Adipocyte (in vitro differentiated cells): ENCODE measurements at regions not wholly inside any gene's neighbourhood (a gene's known extent, or its start where the extent isn't known, plus 50 kb on each side); places are given as distances from the start of the nearest gene placed in this dataset.
A peak's percentile ranks its signal among the peaks of the same experiment; 100 is the strongest.

Experiments used
- DNase-seq: peaks from one replicate; pipeline ENCODE4 v3.0.0-alpha.2; 2015; ENCODE audit warnings: low read depth
- H3K27me3 ChIP-seq: replicated peaks from 2 replicates; pipeline ENCODE4 v1.7.0; 2013; ENCODE audit warnings: mild to moderate bottlenecking, low read length, moderate library complexity; ENCODE audit not compliant: control insufficient read depth, insufficient read depth
- H3K36me3 ChIP-seq: 2 replicates; pipeline ENCODE4 v1.7.0; 2013; ENCODE audit warnings: low read length, mild to moderate bottlenecking, moderate library complexity; ENCODE audit not compliant: control insufficient read depth, insufficient read depth, severe bottlenecking
- H3K4me1 ChIP-seq: 2 replicates; pipeline ENCODE4 v1.7.0; 2013; ENCODE audit warnings: mild to moderate bottlenecking, low read length, moderate library complexity; ENCODE audit not compliant: control insufficient read depth, insufficient read depth
- H3K4me3 ChIP-seq: 2 replicates; pipeline ENCODE4 v1.7.0; 2013; ENCODE audit warnings: mild to moderate bottlenecking, low read length, moderate library complexity
- H3K9ac ChIP-seq: 2 replicates; pipeline ENCODE4 v1.7.0; 2013; ENCODE audit warnings: mild to moderate bottlenecking, low read length, moderate library complexity
- H3K9me3 ChIP-seq: 2 replicates; pipeline ENCODE4 v1.7.0; 2013; ENCODE audit warnings: mild to moderate bottlenecking, low read length, moderate library complexity; ENCODE audit not compliant: control insufficient read depth

DNA sequence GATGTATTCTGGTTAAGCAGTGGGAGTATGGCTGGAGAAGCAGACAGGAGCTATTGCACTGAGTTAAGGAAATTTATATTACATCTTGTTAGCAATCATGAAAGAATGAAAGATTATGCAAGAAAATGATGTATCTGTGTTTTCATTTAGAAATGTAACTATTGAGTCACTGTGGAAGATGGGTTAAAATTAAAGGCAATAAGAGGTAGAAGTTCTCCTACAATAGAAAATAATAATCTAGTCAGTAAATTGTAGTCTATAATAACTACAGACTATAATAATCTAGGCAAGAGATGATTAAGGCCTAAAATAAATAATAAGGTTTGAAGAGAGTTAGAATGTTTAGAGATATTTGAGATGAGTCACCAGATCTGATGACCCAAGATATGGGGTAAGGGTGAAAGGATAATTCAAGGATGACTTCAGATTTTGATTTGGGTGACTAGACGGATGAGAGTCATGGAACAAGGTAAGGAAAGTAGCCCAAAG, 371.9 kb upstream of the KCNH7 start:
- peak overlapping the region; percentile 51 for H3K9ac ChIP-seq
- H3K36me3 ChIP-seq = no peaks in the 10 kb centered on the region
- H3K4me3 ChIP-seq = peak overlapping the region; percentile 26
- no peaks in the 10 kb centered on the region for H3K27me3 ChIP-seq
- peaks cover 50% of the 10 kb centered on the region for H3K4me1 ChIP-seq
- DNase-seq = peak; percentile 83
- no peaks in the 10 kb centered on the region for H3K9me3 ChIP-seq

DNA sequence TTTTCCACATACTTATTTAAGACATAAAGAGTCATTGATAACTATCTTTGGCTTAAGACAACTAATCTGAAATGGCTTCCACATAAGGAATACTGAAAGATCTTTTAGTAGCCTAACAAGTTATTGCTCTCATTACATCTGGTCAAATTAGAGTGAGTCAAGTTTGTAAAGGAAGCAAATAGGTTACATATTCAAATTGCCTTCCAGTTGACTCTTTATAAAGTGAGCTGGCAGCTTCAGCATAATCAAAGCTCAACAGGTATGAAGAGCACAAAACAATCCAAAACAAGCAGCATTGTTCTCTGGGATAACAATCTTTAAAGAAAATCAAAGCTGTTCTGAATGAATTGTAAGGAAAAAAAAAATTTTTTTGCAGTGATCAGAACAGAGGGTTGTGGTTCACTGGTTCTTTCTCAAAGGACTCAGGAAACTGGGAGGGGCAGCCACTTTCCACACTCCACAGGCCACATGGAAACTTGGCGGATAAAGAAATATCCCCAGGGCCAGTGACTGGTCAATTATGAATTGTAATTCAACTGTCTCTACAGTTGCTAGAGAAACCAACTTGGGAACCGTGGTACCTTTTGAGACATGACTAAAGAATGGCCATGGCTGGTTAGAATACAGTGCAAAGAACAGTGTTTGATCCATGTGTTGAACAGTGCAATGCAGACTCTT, 369.3 kb upstream of the KCNH7 start:
- no peak overlapping the region for H3K9ac ChIP-seq
- no peaks in the 10 kb centered on the region for H3K36me3 ChIP-seq
- no peaks in the 10 kb centered on the region for H3K27me3 ChIP-seq
- no peaks in the 10 kb centered on the region for H3K9me3 ChIP-seq
- peak; percentile 21 for DNase-seq
- no peak overlapping the region for H3K4me3 ChIP-seq
- peaks cover 35% of the 10 kb centered on the region for H3K4me1 ChIP-seq

DNA sequence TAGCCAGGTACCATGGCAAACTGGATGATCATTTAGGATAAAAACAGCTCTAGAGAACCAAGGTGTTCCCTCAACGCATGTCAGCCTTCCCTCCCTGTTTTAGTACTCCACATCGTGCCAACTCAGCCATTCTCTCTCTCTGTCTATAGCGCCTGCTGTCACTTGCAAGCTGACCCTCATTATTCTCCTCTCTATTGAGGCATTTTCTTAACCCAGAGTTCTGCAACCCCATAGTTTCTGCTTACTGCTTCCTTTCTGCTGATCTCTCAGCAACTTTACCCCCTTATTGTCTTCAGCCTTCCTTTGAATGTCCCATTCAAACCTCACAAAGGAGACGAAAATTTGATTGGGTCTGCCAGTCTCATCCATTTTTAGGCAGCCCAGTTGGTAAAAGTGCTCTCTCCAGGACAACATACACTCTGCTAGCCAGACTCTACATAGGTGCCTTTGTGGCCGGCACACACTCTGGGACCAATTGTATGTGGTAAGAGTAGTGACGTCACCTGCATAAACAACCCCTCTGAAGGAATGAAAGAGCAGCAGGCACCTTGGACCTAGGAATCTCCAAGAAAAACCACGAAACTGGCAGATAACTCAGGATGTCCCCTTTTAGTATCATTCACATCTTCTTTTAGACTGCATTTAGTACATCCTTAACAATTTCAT, 367.2 kb upstream of the KCNH7 start:
- Histone ChIP-seq H3K4me1 (peaks cover 29% of the 10 kb centered on the region), H3K27me3 (no peaks in the 10 kb centered on the region), H3K36me3 (no peaks in the 10 kb centered on the region), H3K4me3 (no peak overlapping the region), H3K9ac (no peak overlapping the region), H3K9me3 (no peaks in the 10 kb centered on the region)
- DNase-seq = no peak

GRCh38 chr2:163200741-163201140, 362.2 kb upstream of the KCNH7 start:
- no peak overlapping the region for H3K9ac ChIP-seq
- no peaks in the 10 kb centered on the region for H3K9me3 ChIP-seq
- DNase-seq = peak; percentile 48
- peaks cover 12% of the 10 kb centered on the region for H3K4me1 ChIP-seq
- H3K27me3 ChIP-seq = no peaks in the 10 kb centered on the region
- H3K36me3 ChIP-seq = no peaks in the 10 kb centered on the region
- H3K4me3 ChIP-seq = no peak overlapping the region

DNA sequence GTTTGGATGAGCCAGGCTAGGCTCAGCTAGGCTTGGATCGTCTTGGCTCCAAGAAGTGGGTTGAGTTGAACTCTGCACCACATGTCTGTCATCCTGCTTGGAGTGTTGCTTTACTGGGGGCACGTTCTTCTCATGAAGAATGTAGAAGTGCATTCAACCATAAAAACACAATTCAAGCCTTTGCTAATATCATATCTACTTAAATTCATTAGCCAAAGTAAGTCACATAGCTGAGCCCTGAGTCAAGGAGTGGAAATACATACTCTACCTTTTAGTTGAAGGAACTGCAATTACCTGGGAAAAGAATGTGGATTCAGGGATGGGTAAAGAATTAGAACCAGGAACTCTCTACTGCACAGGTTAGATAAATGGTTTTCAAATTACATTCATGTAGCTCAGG, 360.4 kb upstream of the KCNH7 start:
- DNase-seq = no peak
- no peaks in the 10 kb centered on the region for H3K9me3 ChIP-seq
- no peaks in the 10 kb centered on the region for H3K36me3 ChIP-seq
- no peaks in the 10 kb centered on the region for H3K27me3 ChIP-seq
- H3K4me1 ChIP-seq = peaks cover 12% of the 10 kb centered on the region
- H3K9ac ChIP-seq = no peak overlapping the region
- H3K4me3 ChIP-seq = no peak overlapping the region

GRCh38 chr2:163198007-163198406, 359.4 kb upstream of the KCNH7 start:
- Histone ChIP-seq H3K4me1 (peaks cover 12% of the 10 kb centered on the region), H3K4me3 (no peak overlapping the region), H3K27me3 (no peaks in the 10 kb centered on the region), H3K9ac (no peak overlapping the region), H3K9me3 (no peaks in the 10 kb centered on the region), H3K36me3 (no peaks in the 10 kb centered on the region)
- DNase-seq = no peak

GRCh38 chr2:163191372-163191771, 352.8 kb upstream of the KCNH7 start:
- no peak overlapping the region for H3K9ac ChIP-seq
- peak; percentile 83 for DNase-seq
- H3K27me3 ChIP-seq = no peaks in the 10 kb centered on the region
- H3K9me3 ChIP-seq = no peaks in the 10 kb centered on the region
- H3K4me1 ChIP-seq = no peaks in the 10 kb centered on the region
- H3K4me3 ChIP-seq = no peak overlapping the region
- no peaks in the 10 kb centered on the region for H3K36me3 ChIP-seq

DNA sequence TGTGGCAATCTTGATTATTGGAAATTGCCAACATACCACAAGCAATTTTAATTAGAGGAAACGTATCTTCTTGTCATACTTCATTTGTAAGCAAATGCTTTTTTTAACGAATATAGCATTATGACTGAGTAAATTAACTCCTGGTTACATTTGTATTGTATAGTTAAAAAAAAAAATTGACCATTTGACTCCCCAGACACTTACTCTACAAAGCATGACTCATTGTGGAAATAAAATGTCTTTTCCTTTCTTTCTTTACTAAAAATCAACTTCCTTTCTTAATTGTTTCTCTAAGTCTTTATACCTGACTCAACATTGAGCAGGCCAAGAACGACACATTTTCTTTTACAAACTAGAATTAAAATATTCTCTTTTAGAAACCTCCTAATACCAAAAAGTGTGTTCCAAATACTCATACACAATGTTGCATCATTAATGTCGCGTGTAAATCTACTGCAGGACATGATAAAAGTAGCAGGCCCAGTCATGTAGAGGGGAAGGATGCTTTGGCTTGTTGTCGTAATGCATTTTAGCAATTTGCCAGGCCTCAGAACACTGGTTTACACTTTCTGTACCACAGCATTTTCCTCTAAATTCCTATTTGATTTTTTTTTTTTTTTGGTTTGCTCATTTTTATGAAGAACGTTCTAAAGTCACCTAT, 349.6 kb upstream of the KCNH7 start:
- no peaks in the 10 kb centered on the region for H3K36me3 ChIP-seq
- H3K9me3 ChIP-seq = no peaks in the 10 kb centered on the region
- H3K27me3 ChIP-seq = no peaks in the 10 kb centered on the region
- no peak overlapping the region for H3K4me3 ChIP-seq
- no peak for DNase-seq
- H3K4me1 ChIP-seq = no peaks in the 10 kb centered on the region
- no peak overlapping the region for H3K9ac ChIP-seq

GRCh38 chr2:163187119-163187518, 348.6 kb upstream of the KCNH7 start:
- Histone ChIP-seq H3K36me3 (no peaks in the 10 kb centered on the region), H3K9ac (no peak overlapping the region), H3K9me3 (no peaks in the 10 kb centered on the region), H3K4me1 (no peaks in the 10 kb centered on the region), H3K4me3 (no peak overlapping the region), H3K27me3 (no peaks in the 10 kb centered on the region)
- no peak for DNase-seq

- Histone ChIP-seq H3K4me3 (no peak overlapping the region), H3K4me1 (no peaks in the 10 kb centered on the region), H3K27me3 (no peaks in the 10 kb centered on the region), H3K36me3 (no peaks in the 10 kb centered on the region), H3K9ac (no peak overlapping the region), H3K9me3 (no peaks in the 10 kb centered on the region)
- DNase-seq = peak; percentile 21
These were observed 346.6 kb upstream of the KCNH7 start for GRCh38 chr2:163185160-163185559.

GRCh38 chr2:163182764-163183354, 344.3 kb upstream of the KCNH7 start:
- no peak overlapping the region for H3K9ac ChIP-seq
- no peaks in the 10 kb centered on the region for H3K4me1 ChIP-seq
- no peaks in the 10 kb centered on the region for H3K27me3 ChIP-seq
- no peak overlapping the region for H3K4me3 ChIP-seq
- no peaks in the 10 kb centered on the region for H3K9me3 ChIP-seq
- no peaks in the 10 kb centered on the region for H3K36me3 ChIP-seq
- DNase-seq = peak; percentile 62
